ENCODE measurements at regions not wholly inside any gene's neighbourhood (a gene's known extent, or its start where the extent isn't known, plus 50 kb on each side); places are given as distances from the start of the nearest gene placed in this dataset.

DNA sequence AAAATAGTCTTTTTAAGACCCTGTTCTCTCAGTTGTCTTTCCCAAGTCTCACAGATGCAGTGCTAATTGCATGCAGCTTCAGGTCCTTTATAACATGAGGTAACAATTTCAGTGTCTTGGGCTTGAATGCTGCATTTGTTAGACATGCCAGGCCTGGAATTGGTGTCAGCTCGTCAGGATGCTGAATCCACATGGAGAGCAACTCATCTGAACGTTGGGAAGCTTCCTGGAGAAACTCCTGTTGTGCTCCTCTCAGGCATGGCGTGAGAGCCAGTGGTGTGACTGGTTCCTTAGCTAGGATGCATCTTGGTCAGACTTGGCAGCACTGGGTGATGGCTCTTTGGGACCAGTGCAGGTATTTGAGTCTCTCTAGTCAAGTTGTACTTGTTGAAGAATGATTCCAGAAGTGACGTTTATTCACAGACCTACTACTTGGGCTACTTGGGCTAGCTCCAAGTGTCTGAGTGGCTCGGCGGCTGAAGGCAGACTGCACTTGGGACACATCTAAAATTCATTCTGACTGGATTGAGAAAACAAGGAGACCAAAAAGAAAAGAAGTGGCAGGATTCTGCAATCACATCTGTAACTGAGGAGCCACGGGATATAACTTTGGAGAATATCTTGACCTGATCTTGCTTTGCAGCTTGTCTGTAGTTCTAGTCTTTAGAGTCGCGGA lies 134.8 kb upstream of the ARHGAP5 start:
- DNase-seq: no peak
- Histone ChIP-seq H3K36me3 (no peaks in the 10 kb centered on the region), H3K27ac (no peak overlapping the region), H3K4me3 (no peak overlapping the region), H3K9me3 (no peaks in the 10 kb centered on the region), H3K4me1 (no peaks in the 10 kb centered on the region), H3K27me3 (no peaks in the 10 kb centered on the region)
- intact Hi-C loops (cut with DNase I): no loop called here
- TF ChIP-seq, protein P1, sequence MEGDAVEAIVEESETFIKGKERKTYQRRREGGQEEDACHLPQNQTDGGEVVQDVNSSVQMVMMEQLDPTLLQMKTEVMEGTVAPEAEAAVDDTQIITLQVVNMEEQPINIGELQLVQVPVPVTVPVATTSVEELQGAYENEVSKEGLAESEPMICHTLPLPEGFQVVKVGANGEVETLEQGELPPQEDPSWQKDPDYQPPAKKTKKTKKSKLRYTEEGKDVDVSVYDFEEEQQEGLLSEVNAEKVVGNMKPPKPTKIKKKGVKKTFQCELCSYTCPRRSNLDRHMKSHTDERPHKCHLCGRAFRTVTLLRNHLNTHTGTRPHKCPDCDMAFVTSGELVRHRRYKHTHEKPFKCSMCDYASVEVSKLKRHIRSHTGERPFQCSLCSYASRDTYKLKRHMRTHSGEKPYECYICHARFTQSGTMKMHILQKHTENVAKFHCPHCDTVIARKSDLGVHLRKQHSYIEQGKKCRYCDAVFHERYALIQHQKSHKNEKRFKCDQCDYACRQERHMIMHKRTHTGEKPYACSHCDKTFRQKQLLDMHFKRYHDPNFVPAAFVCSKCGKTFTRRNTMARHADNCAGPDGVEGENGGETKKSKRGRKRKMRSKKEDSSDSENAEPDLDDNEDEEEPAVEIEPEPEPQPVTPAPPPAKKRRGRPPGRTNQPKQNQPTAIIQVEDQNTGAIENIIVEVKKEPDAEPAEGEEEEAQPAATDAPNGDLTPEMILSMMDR (IDR thresholded peaks at IDR 0.05): no peak
- TF ChIP-seq POLR2A (IDR thresholded peaks at IDR 0.05): no peak
- no peak for TF ChIP-seq EP300 (IDR thresholded peaks at IDR 0.05)
- TF ChIP-seq POLR2AphosphoS5 (IDR thresholded peaks at IDR 0.05): no peak
- WGBS, 2 donors: 84 to 87% methylated on average over 9 of the region's 9 CpGs

DNA sequence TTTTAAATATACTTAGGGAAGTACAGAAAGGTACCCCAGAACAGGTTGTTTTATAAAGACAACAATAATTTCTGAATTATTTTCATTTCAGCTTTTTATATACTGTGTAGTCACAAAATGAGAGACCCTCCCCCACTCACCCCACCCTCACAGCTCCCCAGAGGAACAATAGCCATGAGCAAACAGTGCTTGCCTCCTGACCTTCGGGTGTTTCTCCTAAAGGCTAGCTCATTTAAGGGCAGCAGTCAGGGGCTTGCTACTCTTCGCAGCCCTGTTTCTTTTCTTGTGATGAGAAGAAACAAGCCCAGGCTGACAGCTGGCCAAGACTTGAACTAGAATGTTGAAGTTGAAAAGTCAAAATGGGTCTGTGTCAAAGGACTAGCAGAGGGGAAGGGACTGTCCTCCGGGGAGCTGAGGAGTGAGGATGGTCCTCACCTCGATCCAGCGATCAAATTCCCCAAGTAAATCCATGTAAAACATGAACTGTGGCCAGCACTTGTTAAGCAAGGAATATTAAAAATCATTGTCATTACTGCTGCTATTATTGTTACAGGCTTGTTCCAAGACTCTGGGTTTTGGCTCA lies 133.8 kb upstream of the ARHGAP5 start:
- H3K9me3 ChIP-seq: no peaks in the 10 kb centered on the region
- 80 to 85% methylated on average over 5 of the region's 5 CpGs for WGBS, 2 donors

DNA sequence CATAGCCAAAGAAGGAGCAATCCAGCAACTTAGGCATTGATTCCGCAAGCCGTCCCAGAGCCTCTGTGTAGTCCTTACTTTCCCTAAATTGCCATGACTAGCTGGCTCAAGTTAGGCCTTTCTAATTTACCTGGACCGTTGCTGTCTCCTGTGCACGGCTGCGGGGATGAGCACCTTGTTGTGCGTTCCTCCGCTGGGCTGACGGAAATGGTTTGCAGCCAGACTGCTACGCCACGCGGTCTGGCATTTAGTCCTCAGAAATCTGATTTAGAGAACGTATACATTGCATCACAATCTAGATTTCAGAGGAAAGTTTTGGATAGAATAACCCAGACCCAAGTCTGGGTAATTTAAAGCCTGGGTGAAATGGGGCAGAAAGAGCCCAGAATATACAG lies 133.2 kb upstream of the ARHGAP5 start:
- WGBS, 2 donors: 79 to 93% methylated on average over 12 of the region's 12 CpGs
- Histone ChIP-seq H3K27ac (no peak overlapping the region), H3K27me3 (no peaks in the 10 kb centered on the region), H3K4me1 (no peaks in the 10 kb centered on the region), H3K36me3 (no peaks in the 10 kb centered on the region), H3K4me3 (no peak overlapping the region), H3K9me3 (no peaks in the 10 kb centered on the region)
- TF ChIP-seq POLR2A (IDR thresholded peaks at IDR 0.05) (no peak), POLR2AphosphoS5 (IDR thresholded peaks at IDR 0.05) (no peak), EP300 (IDR thresholded peaks at IDR 0.05) (no peak)
- TF ChIP-seq, protein P1 (IDR thresholded peaks at IDR 0.05): no peak
- DNase-seq: no peak
- intact Hi-C loops (cut with DNase I): no loop called here

More for the DNA sequence above, 133.8 kb upstream of the ARHGAP5 start:
- TF ChIP-seq, protein P1 (IDR thresholded peaks at IDR 0.05): no peak
- TF ChIP-seq POLR2AphosphoS5 (IDR thresholded peaks at IDR 0.05) (no peak), EP300 (IDR thresholded peaks at IDR 0.05) (no peak), POLR2A (IDR thresholded peaks at IDR 0.05) (no peak)
- H3K36me3 ChIP-seq: no peaks in the 10 kb centered on the region
- no peak overlapping the region for H3K27ac ChIP-seq
- no peaks in the 10 kb centered on the region for H3K27me3 ChIP-seq
- DNase-seq: no peak
- no peaks in the 10 kb centered on the region for H3K4me1 ChIP-seq
- intact Hi-C loops (cut with DNase I): no loop called here
- H3K4me3 ChIP-seq: no peak overlapping the region

DNA sequence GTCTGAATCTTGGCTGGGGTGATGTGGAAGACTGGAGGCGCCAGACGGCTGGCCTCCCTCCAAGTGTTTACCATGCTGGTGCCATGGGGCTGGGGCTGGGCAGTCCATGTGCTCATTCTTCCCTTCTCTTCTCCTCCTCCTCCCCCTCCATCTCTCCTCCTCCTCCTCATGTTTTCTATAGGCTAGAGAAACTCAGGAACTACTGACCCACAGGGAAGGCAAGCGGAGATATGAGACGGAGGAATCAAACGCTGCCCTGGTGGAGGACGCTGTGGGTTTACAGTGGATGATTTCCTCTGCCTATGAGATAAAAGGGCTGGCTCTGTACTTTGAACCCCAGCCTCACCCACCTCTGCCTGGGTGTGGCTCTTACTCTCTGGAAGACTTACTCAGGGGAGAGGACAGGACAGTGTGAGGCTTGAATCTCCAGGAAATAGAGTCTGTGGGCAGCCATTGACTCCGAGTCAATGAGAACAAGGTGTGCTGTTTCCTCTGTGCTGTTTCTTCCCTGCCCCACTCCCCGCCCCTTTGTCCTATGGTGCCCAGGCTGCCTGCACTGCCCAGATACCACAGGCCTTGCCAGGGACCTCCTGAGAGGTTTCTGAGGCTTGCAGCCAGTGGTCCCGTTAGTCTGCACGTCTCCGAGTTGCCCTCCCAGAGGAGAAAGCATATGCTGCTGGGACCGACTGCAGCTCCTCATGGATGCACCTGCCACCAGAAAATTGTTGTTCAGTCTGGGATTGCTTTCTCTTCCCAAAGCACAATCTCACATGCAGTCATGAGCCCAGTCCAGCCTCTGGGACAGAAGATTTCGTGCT lies 132.6 kb upstream of the ARHGAP5 start:
- H3K9me3 ChIP-seq: no peaks in the 10 kb centered on the region
- no peak overlapping the region for H3K4me3 ChIP-seq
- H3K27ac ChIP-seq: no peak overlapping the region
- no peaks in the 10 kb centered on the region for H3K4me1 ChIP-seq
- intact Hi-C loops (cut with DNase I): no loop called here
- no peaks in the 10 kb centered on the region for H3K36me3 ChIP-seq
- no peaks in the 10 kb centered on the region for H3K27me3 ChIP-seq
- no peak for TF ChIP-seq POLR2A (IDR thresholded peaks at IDR 0.05)
- TF ChIP-seq POLR2AphosphoS5 (IDR thresholded peaks at IDR 0.05): no peak
- TF ChIP-seq EP300 (IDR thresholded peaks at IDR 0.05): no peak
- TF ChIP-seq, protein P1 (IDR thresholded peaks at IDR 0.05): no peak
- WGBS, 2 donors: 11 to 70% methylated on average over 13 of the region's 13 CpGs
- no peak for DNase-seq
